H1 (cell line): ENCODE measurements at regions not wholly inside any gene's neighbourhood (a gene's known extent, or its start where the extent isn't known, plus 50 kb on each side); places are given as distances from the start of the nearest gene placed in this dataset.
A peak's percentile ranks its signal among the peaks of the same experiment; 100 is the strongest.

ENCODE experiments used
- CTCF ChIA-PET: fragments of 300-600 bp; sonication (Branson Sonifier 250); formaldehyde crosslinking; loops from one replicate; lab custom pipeline; 2021; ENCODE audit not compliant: partially characterized antibody; lab: Charles Lee
- POLR2A ChIA-PET: fragments of 300-600 bp; sonication (Branson Sonifier 250); formaldehyde crosslinking; loops from one replicate; lab custom pipeline; 2021; ENCODE audit warnings: inconsistent platforms; ENCODE audit not compliant: partially characterized antibody; lab: Charles Lee
- DNase-seq, 2 experiments: peaks; one replicate each; pipeline versions ENCODE4 v3.0.0 to v3.0.0-alpha.2; 2010 to 2022; ENCODE audit warnings: low spot score in 2 of 2, low read depth in 1 of 2, mixed read lengths in 1 of 2
- FAIRE-seq: peaks from 2 replicates; lab custom pipeline; 2011; peaks lifted over from hg19 to GRCh38; lab: Jason Lieb, UNC
- H2AFZ ChIP-seq: 2 replicates; pipeline ENCODE4 v1.8.1; 2012; ENCODE audit warnings: low read length, inconsistent platforms
- H2AK5ac ChIP-seq: 2 replicates; pipeline ENCODE4 v1.6.1; 2013; ENCODE audit warnings: low read depth, low read length
- H2BK120ac ChIP-seq: replicated peaks from 2 replicates; pipeline ENCODE3; 2013; ENCODE audit warnings: low read depth, low read length, inconsistent platforms
- H2BK12ac ChIP-seq: 2 replicates; pipeline ENCODE4 v1.6.1; 2013; ENCODE audit warnings: low read depth, low read length
- H2BK15ac ChIP-seq: 2 replicates; pipeline ENCODE4 v1.6.1; 2013; ENCODE audit warnings: low read length
- H2BK20ac ChIP-seq: 2 replicates; pipeline ENCODE4 v1.6.1; 2013; ENCODE audit warnings: low read length
- H2BK5ac ChIP-seq: 2 replicates; pipeline ENCODE4 v1.6.1; 2013; ENCODE audit warnings: low read depth, low read length
- H3K14ac ChIP-seq: 2 replicates; pipeline ENCODE4 v1.6.1; 2013; ENCODE audit warnings: inconsistent platforms; ENCODE audit not compliant: insufficient read length
- H3K18ac ChIP-seq: 2 replicates; pipeline ENCODE4 v1.6.1; 2013; ENCODE audit warnings: low read length; ENCODE audit errors: extremely low read depth
- H3K23ac ChIP-seq: 2 replicates; pipeline ENCODE4 v1.6.1; 2013; ENCODE audit warnings: inconsistent platforms; ENCODE audit not compliant: insufficient read length
- H3K23me2 ChIP-seq: 2 replicates; pipeline ENCODE4 v1.6.1; 2013; ENCODE audit warnings: low read depth, low read length
- H3K27ac ChIP-seq: 2 replicates; pipeline ENCODE4 v1.6.1; 2011; ENCODE audit warnings: low read depth, low read length, inconsistent platforms
- H3K27me3 ChIP-seq, 4 experiments: replicated peaks in 1 of 4; 1 replicate in 1 of 4; 2 replicates in 3 of 4; pipeline versions ENCODE4 v1.6.1 to v1.8.1; 2011 to 2013; ENCODE audit warnings: low read length in 3 of 4, mild to moderate bottlenecking in 3 of 4, inconsistent platforms in 2 of 4, mixed read lengths in 2 of 4, moderate library complexity in 1 of 4; ENCODE audit not compliant: control insufficient read depth in 3 of 4, insufficient read depth in 3 of 4; ENCODE audit errors: extremely low read depth in 1 of 4
- H3K36me3 ChIP-seq, 4 experiments: 2 replicates each; pipeline versions ENCODE4 v1.6.1 to v1.8.1; 2011 to 2013; ENCODE audit warnings: mild to moderate bottlenecking in 4 of 4, low read length in 3 of 4, moderate library complexity in 2 of 4, control low read depth in 1 of 4, inconsistent platforms in 1 of 4; ENCODE audit not compliant: insufficient read depth in 4 of 4, control insufficient read depth in 2 of 4
- H3K4ac ChIP-seq: replicated peaks from 2 replicates; pipeline ENCODE3; 2013; ENCODE audit warnings: low read length, low read depth, mixed read lengths, inconsistent platforms; ENCODE audit not compliant: insufficient read length
- H3K4me1 ChIP-seq, 4 experiments: replicated peaks in 1 of 4; 1 replicate in 1 of 4; 2 replicates in 3 of 4; pipeline versions ENCODE4 v1.6.1 to v1.8.1; 2011 to 2013; ENCODE audit warnings: low read length in 3 of 4, inconsistent platforms in 2 of 4, mixed read lengths in 1 of 4; ENCODE audit not compliant: insufficient read depth in 4 of 4, control insufficient read depth in 3 of 4
- H3K4me2 ChIP-seq, 2 experiments: 2 replicates each; pipeline versions ENCODE4 v1.6.1 to v1.8.1; 2011 to 2013; ENCODE audit warnings: low read depth in 2 of 2, low read length in 2 of 2, control low read depth in 1 of 2, inconsistent platforms in 1 of 2, mild to moderate bottlenecking in 1 of 2; ENCODE audit not compliant: insufficient read depth in 1 of 2
- H3K4me3 ChIP-seq, 4 experiments: fragments of 200-600, 300-600 bp in 1 of 4; sonication (generic), shearing (Covaris generic), sonication (Bioruptor Twin) in 1 of 4; 2 replicates each; pipeline versions ENCODE4 v1.5.1 to v1.8.1; 2011 to 2016; ENCODE audit warnings: low read length in 4 of 4, low read depth in 3 of 4, control low read depth in 2 of 4, inconsistent platforms in 2 of 4, mild to moderate bottlenecking in 2 of 4, mixed read lengths in 1 of 4, moderate library complexity in 1 of 4; ENCODE audit not compliant: insufficient read depth in 2 of 4; ENCODE audit errors: extremely low read depth in 1 of 4
- H3K56ac ChIP-seq: replicated peaks from 2 replicates; pipeline ENCODE3; 2013; ENCODE audit warnings: low read depth, mild to moderate bottlenecking, mixed read lengths, low read length, inconsistent platforms; ENCODE audit not compliant: insufficient read length
- H3K79me1 ChIP-seq: 2 replicates; pipeline ENCODE4 v1.6.1; 2013; ENCODE audit warnings: low read depth, low read length, control low read depth
- H3K79me2 ChIP-seq, 2 experiments: 2 replicates each; pipeline versions ENCODE4 v1.6.1 to v1.8.1; 2012 to 2013; ENCODE audit warnings: low read length in 2 of 2, mild to moderate bottlenecking in 2 of 2, inconsistent platforms in 1 of 2; ENCODE audit not compliant: insufficient read depth in 2 of 2, control insufficient read depth in 1 of 2
- H3K9ac ChIP-seq, 4 experiments: replicated peaks in 1 of 4; 1 replicate in 1 of 4; 2 replicates in 3 of 4; pipeline versions ENCODE4 v1.6.1 to v1.8.1; 2011 to 2013; ENCODE audit warnings: low read depth in 3 of 4, low read length in 3 of 4, control low read depth in 2 of 4, mild to moderate bottlenecking in 2 of 4, moderate library complexity in 2 of 4, inconsistent platforms in 1 of 4; ENCODE audit errors: extremely low read depth in 1 of 4
- H3K9me3 ChIP-seq, 2 experiments: 2 replicates each; pipeline versions ENCODE4 v1.6.1 to v1.8.1; 2012 to 2013; ENCODE audit warnings: mild to moderate bottlenecking in 2 of 2, moderate library complexity in 2 of 2, control low read depth in 1 of 2, inconsistent platforms in 1 of 2, low read depth in 1 of 2, low read length in 1 of 2, mixed read lengths in 1 of 2; ENCODE audit not compliant: insufficient read depth in 2 of 2
- H4K20me1 ChIP-seq, 2 experiments: replicated peaks in 1 of 2; 2 replicates each; pipeline versions ENCODE3 to v1.8.1; 2011 to 2013; ENCODE audit warnings: inconsistent platforms in 2 of 2, low read length in 2 of 2, mild to moderate bottlenecking in 1 of 2; ENCODE audit not compliant: insufficient read depth in 2 of 2, control insufficient read depth in 1 of 2
- H4K5ac ChIP-seq: 2 replicates; pipeline ENCODE4 v1.6.1; 2013; ENCODE audit warnings: low read length, low read depth, mixed read lengths, inconsistent platforms; ENCODE audit not compliant: insufficient read length
- H4K8ac ChIP-seq: 2 replicates; pipeline ENCODE4 v1.8.0; 2013; ENCODE audit warnings: mild to moderate bottlenecking, moderate library complexity, low read length, inconsistent platforms; ENCODE audit not compliant: insufficient read depth; ENCODE audit errors: extremely low read depth
- H4K91ac ChIP-seq: replicated peaks from 2 replicates; pipeline ENCODE3; 2013; ENCODE audit warnings: low read length, mixed read lengths, inconsistent platforms; ENCODE audit not compliant: insufficient read length
- CBX8 ChIP-seq: fragments of 300-800, 300-1000 bp; sonication (generic); IDR thresholded peaks from 2 replicates; pipeline ENCODE4 v1.7.1; 2016; ENCODE audit warnings: low read depth, low read length, borderline replicate concordance
- CTCF ChIP-seq, 3 experiments: IDR thresholded peaks; 1 replicate in 2 of 3; 2 replicates in 1 of 3; pipeline versions ENCODE4 v1.5.1 to v1.6.1; 2011; ENCODE audit warnings: low read length in 3 of 3, mild to moderate bottlenecking in 3 of 3, inconsistent platforms in 2 of 3, low read depth in 1 of 3, moderate library complexity in 1 of 3; ENCODE audit not compliant: insufficient read depth in 1 of 3; ENCODE audit errors: control extremely low read depth in 1 of 3
- EZH2 ChIP-seq: fragments of 200-600 bp; sonication (generic); IDR thresholded peaks from 2 replicates; pipeline ENCODE4 v1.7.1; 2012; ENCODE audit warnings: low read depth, mild to moderate bottlenecking, moderate library complexity, low read length, inconsistent platforms; ENCODE audit not compliant: severe bottlenecking
- RAD21 ChIP-seq, 2 experiments: IDR thresholded peaks in 1 of 2; conservative IDR thresholded peaks in 1 of 2; 2 replicates each; pipeline ENCODE4 v1.6.1; 2011; ENCODE audit warnings: low read depth in 2 of 2, low read length in 2 of 2, improper control_type of control experiment in 1 of 2, inconsistent platforms in 1 of 2, mild to moderate bottlenecking in 1 of 2, moderate library complexity in 1 of 2
- YY1 ChIP-seq: IDR thresholded peaks from 2 replicates; pipeline ENCODE4 v1.6.1; 2011; ENCODE audit warnings: low read depth, mild to moderate bottlenecking, low read length
- WGBS, 2 experiments: shearing (Covaris generic) in 1 of 2; methylation state at CpG; one replicate each; pipeline versions ENCODE4 v1.1.6 to v1.1.7; 2013 to 2015; ENCODE audit warnings: low lambda C conversion rate in 2 of 2, mixed read lengths in 2 of 2, inconsistent platforms in 1 of 2, low coverage in 1 of 2, missing lambda C conversion rate in 1 of 2; ENCODE audit not compliant: insufficient replicate concordance in 2 of 2, insufficient coverage in 1 of 2, insufficient read length in 1 of 2; ENCODE audit errors: extremely low coverage in 1 of 2, missing lambda C conversion rate in 1 of 2; 5-methylcytosine and 5-hydroxymethylcytosine counted together

GRCh38 chr7:152959610-152960009, 200.1 kb downstream of the ACTR3B start:
- Histone ChIP-seq H3K18ac (no peak overlapping the region), H4K8ac (no peak overlapping the region), H3K14ac (no peak overlapping the region), H2BK5ac (no peak overlapping the region), H3K79me2 (no peaks in the 10 kb centered on the region), H2AK5ac (no peak overlapping the region), H2BK20ac (no peak overlapping the region), H3K56ac (no peak overlapping the region), H3K4me2 (no peak overlapping the region), H3K23ac (no peak overlapping the region), H4K5ac (no peak overlapping the region), H2BK120ac (no peak overlapping the region), H4K20me1 (no peaks in the 10 kb centered on the region), H3K79me1 (no peaks in the 10 kb centered on the region), H3K4me3 (no peak overlapping the region), H3K9ac (no peak overlapping the region), H3K36me3 (no peaks in the 10 kb centered on the region), H3K27ac (no peak overlapping the region), H3K27me3 (no peaks in the 10 kb centered on the region), H3K9me3 (peaks cover 3 to 7% of the 10 kb centered on the region in 2 experiments; a peak in 1 of 4 replicates), H2BK12ac (no peak overlapping the region), H3K4me1 (peaks cover 0 to 3% (median 0%) of the 10 kb centered on the region in 4 experiments; a peak in 1 of 7 replicates), H3K4ac (no peak overlapping the region), H2BK15ac (0 out of 2 replicates have a peak overlapping the region, but pooled peaks have one; percentile 77), H4K91ac (no peak overlapping the region), H3K23me2 (no peaks in the 10 kb centered on the region), H2AFZ (no peak overlapping the region)
- WGBS, 2 experiments, result 77% methylated on average over 5 of the region's 5 CpGs; no CpG with 5 or more reads in 1 of the 2 experiments
- CTCF ChIA-PET, result interaction anchor here (0.6 to 6.4 kb wide), 27 partner anchors 11 to 1875 kb away, joined by 3 to 38 read pairs (median 4); no protein-coding TSS in a partner anchor
- TF ChIP-seq CBX8, result no peak
- TF ChIP-seq EZH2, result no peak
- no peak for TF ChIP-seq YY1
- TF ChIP-seq RAD21 (IDR thresholded peaks at IDR 0.05 in 1 of 2, conservative IDR thresholded peaks at IDR 0.05 in 1 of 2; ENCODE audit: low read depth in 2 of 2, low read length in 2 of 2), result peak; percentile 73 to 80
- peak; percentile 56 to 73 (median 62) for TF ChIP-seq CTCF (IDR thresholded peaks at IDR 0.05; ENCODE audit: control extremely low read depth in 1 of 3, insufficient read depth in 1 of 3, low read depth in 1 of 3, low read length in 3 of 3)
- POLR2A ChIA-PET, result interaction anchor here (0.6 to 2.0 kb wide), 2 partner anchors 10 to 30 kb away, joined by 3 to 6 read pairs; no protein-coding TSS in a partner anchor
- FAIRE-seq, result peak; percentile 52
- DNase-seq, result no peak
